Nephron (organoid): ENCODE measurements at regions not wholly inside any gene's neighbourhood (a gene's known extent, or its start where the extent isn't known, plus 50 kb on each side); places are given as distances from the start of the nearest gene placed in this dataset.

Source experiments
- H3K27ac Mint-ChIP-seq, 3 experiments: 2 replicates each; pipeline ENCODE4 v1.8.0; 2020; ENCODE audit warnings: mixed read lengths in 3 of 3, mild to moderate bottlenecking in 2 of 3, moderate library complexity in 1 of 3
- H3K27me3 Mint-ChIP-seq: 2 replicates; pipeline ENCODE4 v1.8.0; 2021; ENCODE audit warnings: low read depth, mild to moderate bottlenecking, moderate library complexity, mixed read lengths
- H3K36me3 Mint-ChIP-seq: 2 replicates; pipeline ENCODE4 v1.8.0; 2020; ENCODE audit warnings: low read depth, mixed read lengths
- H3K4me1 Mint-ChIP-seq: 2 replicates; pipeline ENCODE4 v1.8.0; 2020; ENCODE audit warnings: mixed read lengths
- H3K4me3 Mint-ChIP-seq, 3 experiments: 2 replicates each; pipeline ENCODE4 v1.8.0; 2020; ENCODE audit warnings: mild to moderate bottlenecking in 3 of 3, mixed read lengths in 3 of 3, moderate library complexity in 2 of 3
- H3K9me3 Mint-ChIP-seq: 2 replicates; pipeline ENCODE4 v1.8.0; 2020; ENCODE audit warnings: mixed read lengths
- CTCF ChIP-seq, 3 experiments: fragments of 200-600 bp; sonication (generic); IDR thresholded peaks; one replicate each; pipeline ENCODE4 v1.5.0; 2021; ENCODE audit warnings: antibody characterized with exemption in 3 of 3; ENCODE audit not compliant: unreplicated experiment in 3 of 3

GRCh38 chr6:129967427-129967826 is 51.0 kb upstream of the L3MBTL3 start:
- Mint-ChIP-seq H3K4me3 (no peak overlapping the region), H3K27ac (no peak overlapping the region), H3K4me1 (no peaks in the 10 kb centered on the region), H3K36me3 (no peaks in the 10 kb centered on the region), H3K27me3 (no peaks in the 10 kb centered on the region), H3K9me3 (peaks cover 2% of the 10 kb centered on the region)
- no peak for TF ChIP-seq CTCF (IDR thresholded peaks at IDR 0.05; ENCODE audit: unreplicated experiment in 3 of 3)

- Mint-ChIP-seq H3K27me3 (no peaks in the 10 kb centered on the region), H3K9me3 (peaks cover 2% of the 10 kb centered on the region), H3K36me3 (no peaks in the 10 kb centered on the region), H3K4me1 (no peaks in the 10 kb centered on the region), H3K27ac (no peak overlapping the region), H3K4me3 (no peak overlapping the region)
- TF ChIP-seq CTCF (IDR thresholded peaks at IDR 0.05; ENCODE audit: unreplicated experiment in 3 of 3) = no peak
These were observed 52.3 kb upstream of the L3MBTL3 start for GRCh38 chr6:129966125-129966524.

GRCh38 chr6:129965096-129965495 is 53.3 kb upstream of the L3MBTL3 start:
- no peak for TF ChIP-seq CTCF (IDR thresholded peaks at IDR 0.05; ENCODE audit: unreplicated experiment in 3 of 3)
- Mint-ChIP-seq H3K27ac (no peak overlapping the region), H3K27me3 (no peaks in the 10 kb centered on the region), H3K36me3 (no peaks in the 10 kb centered on the region), H3K4me1 (no peaks in the 10 kb centered on the region), H3K4me3 (no peak overlapping the region), H3K9me3 (peaks cover 2% of the 10 kb centered on the region)

GRCh38 chr6:129959358-129959930 is 58.9 kb upstream of the L3MBTL3 start:
- TF ChIP-seq CTCF (IDR thresholded peaks at IDR 0.05; ENCODE audit: unreplicated experiment in 3 of 3) = no peak
- no peaks in the 10 kb centered on the region for H3K4me1 Mint-ChIP-seq

GRCh38 chr6:129957941-129958898 is 60.2 kb upstream of the L3MBTL3 start:
- Mint-ChIP-seq H3K27ac (no peak overlapping the region), H3K4me1 (no peaks in the 10 kb centered on the region), H3K9me3 (no peaks in the 10 kb centered on the region), H3K27me3 (no peaks in the 10 kb centered on the region), H3K4me3 (no peak overlapping the region), H3K36me3 (no peaks in the 10 kb centered on the region)
- no peak for TF ChIP-seq CTCF (IDR thresholded peaks at IDR 0.05; ENCODE audit: unreplicated experiment in 3 of 3)

More at GRCh38 chr6:129959358-129959930, 58.9 kb upstream of the L3MBTL3 start:
- Mint-ChIP-seq H3K4me3 (no peak overlapping the region), H3K9me3 (no peaks in the 10 kb centered on the region), H3K36me3 (no peaks in the 10 kb centered on the region), H3K27me3 (no peaks in the 10 kb centered on the region), H3K27ac (no peak overlapping the region)
